Medulla oblongata (tissue), 1 donor: ENCODE measurements at regions not wholly inside any gene's neighbourhood (a gene's known extent, or its start where the extent isn't known, plus 50 kb on each side); places are given as distances from the start of the nearest gene placed in this dataset.

Experiments used
- DNase-seq: peaks from one replicate; pipeline ENCODE4 v3.0.0-alpha.2; 2015; ENCODE audit errors: extremely low spot score

DNA sequence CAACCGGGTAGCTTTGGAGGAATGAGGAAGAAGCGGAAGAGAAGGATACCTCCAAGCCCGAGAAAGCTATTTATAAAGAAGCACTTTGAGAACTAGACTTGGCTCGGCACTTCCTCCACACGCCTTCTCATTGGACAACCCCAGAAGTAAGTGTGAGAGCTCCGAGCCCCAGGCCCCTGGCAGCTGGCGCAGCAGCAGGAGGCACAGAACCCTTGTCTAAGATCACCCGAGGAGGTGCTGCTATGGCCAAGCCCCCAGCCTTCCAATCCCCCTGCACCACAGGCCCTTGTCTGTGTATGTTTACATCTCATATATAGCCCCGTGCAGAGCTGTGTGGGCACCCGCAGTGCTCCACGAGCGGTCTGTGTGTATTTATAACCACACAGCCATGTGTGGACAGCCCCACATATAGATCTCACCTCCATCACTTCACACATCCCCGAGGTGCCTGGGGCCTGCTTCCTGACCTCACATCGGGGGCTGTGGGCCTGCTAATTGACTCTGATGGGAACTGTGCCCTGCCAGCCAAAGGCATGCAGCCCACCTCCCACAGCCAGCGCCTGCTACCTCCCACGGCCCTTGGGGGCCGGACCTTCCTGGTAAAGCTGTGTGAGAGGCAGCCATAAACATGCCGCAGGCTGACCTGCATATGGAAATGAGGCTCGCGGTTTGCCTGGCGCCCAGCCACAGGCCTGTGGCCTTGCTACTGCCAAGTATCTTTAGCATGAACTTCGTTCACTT, 96.1 kb downstream of the C17orf67 start:
- no peak for DNase-seq

DNA sequence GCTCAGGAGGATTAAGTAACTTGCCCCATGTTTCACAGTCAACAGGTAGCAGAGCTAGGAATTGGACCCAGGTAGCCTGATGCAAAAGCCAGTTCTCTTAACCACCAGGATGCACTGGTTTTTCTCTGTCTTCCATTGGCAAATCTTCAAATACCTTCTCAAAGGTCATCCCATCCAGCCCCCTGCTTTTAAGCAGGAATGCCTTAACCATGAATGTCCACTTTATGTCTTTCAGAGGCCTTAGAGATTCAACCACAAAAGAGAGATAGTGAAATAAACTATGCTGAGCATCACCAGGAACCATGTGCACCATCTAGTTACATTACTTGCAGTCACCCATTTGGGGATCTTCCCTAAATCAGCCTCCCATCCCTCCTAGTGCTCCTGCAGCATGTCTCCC, 94.3 kb downstream of the C17orf67 start:
- no peak for DNase-seq

DNA sequence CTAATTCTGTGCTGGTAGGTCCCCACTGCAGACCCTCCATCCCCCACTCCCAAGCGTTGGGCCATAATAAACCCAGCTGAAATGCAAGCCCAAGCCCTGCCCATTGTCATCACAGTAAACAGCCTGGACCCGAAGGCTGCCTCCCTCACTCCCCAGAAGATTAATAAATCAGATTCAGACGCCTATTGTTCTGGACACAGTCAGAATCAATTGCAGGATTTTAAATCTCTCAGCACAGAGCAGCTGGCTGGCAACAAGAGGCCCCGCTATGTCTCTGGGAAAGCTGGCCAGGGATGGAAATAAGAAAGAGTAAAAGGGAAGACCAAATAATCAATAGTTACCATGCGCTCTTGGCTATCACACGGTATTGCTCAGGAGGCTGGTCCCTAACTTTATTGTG, 93.9 kb downstream of the C17orf67 start:
- no peak for DNase-seq

DNA sequence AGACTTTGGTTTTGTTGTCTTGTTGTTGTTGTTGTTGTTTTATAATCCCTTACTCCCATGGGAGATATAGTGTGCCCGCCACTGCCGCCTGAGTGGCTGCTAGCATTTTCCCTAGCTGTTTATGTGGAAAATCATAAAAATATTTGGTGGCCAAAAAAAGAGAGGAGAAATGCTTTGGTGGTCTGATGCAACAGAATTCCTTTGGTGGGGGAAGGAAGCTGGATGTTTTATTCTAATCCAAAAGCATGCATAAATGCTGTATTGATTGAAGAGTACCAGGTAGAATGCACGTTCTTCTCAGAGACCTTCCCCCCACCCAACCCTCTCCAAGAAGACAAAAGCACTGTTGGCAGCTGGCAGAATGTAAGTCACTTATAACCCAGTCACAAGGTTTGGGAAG, 93.2 kb downstream of the C17orf67 start:
- DNase-seq, result no peak
